Activated T-cell treated with anti-CD3 and anti-CD28 coated beads, Interleukin-2, amount 50 U/mL, for 1 hour (primary cell): ENCODE measurements at regions not wholly inside any gene's neighbourhood (a gene's known extent, or its start where the extent isn't known, plus 50 kb on each side); places are given as distances from the start of the nearest gene placed in this dataset.

Experiments used
- DNase-seq: peaks from one replicate; pipeline ENCODE4 v3.0.0-alpha.2; 2020

DNA sequence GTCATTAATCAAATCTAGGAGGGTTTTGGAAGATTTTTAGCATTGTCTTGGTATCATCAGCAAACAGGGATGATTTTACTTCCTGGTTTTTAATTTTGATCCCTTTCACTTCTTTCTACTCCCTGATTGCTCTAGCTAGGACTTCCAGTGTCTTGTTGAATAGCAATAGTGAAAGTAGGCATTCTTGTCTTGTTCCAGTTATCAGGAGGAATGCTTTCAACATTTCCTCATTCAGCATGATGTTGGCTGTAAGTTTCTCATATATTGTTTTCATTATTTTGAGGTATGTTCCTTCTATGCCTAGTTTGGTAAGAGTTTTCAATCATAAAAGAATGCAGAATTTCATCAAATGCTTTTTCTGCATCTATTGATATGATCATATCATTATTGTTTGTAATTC is 244.2 kb upstream of the CLEC14A start:
- no peak for DNase-seq

DNA sequence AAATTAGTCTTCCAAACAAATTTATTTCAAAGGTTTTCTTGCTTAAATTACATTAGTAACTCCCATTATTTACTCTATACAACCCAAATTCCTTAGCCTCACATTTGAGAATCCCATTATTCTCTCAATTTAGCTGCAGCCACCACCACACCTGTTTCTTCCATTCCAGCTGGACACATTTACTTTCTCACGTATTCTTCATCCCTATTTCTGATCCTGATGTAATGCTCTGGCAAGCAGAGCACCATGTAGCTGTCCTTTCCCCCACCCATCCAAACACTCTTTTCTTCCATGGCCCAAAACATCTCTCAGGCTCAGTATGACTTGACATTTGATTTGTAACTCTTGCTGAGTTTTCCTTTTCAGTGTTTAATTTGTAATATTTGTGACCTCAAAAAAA is 240.2 kb upstream of the CLEC14A start:
- DNase-seq: no peak

DNA sequence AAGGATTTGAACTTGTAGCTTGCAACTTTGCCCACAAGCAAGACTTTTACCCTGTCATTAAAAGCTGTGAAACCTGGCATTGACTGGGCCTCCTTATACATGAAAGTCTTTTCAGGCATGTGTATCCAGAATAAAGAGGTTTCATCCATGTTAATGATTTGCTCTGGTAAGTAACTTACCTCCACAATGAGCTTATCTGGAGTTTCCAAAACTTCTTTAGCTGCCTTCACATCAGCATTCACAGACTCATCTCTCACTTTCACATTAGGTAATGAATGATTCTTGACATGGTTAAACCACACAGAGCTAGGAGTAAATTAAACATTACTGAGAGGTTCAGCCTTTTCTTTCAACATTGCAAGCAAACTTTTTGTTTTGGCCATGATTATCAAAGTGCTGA is 234.4 kb upstream of the CLEC14A start:
- DNase-seq: no peak

DNA sequence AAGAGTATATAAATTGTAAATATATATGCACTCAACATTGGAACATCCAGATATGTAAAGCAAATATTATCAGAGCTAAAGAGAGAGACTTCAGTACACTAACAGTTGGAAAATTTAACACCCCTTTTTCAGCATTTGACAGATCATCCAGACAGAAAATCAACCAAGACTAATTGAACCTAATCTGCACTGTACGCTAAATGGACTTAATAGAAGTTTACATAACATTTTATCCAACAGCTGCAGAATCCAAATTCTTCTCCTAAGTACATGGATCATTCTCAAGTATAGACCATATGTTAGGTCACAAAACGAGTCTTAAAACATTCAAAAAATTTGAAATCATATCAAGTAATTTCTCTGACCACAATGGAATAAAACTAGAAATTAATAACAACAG is 229.1 kb upstream of the CLEC14A start:
- DNase-seq: no peak

DNA sequence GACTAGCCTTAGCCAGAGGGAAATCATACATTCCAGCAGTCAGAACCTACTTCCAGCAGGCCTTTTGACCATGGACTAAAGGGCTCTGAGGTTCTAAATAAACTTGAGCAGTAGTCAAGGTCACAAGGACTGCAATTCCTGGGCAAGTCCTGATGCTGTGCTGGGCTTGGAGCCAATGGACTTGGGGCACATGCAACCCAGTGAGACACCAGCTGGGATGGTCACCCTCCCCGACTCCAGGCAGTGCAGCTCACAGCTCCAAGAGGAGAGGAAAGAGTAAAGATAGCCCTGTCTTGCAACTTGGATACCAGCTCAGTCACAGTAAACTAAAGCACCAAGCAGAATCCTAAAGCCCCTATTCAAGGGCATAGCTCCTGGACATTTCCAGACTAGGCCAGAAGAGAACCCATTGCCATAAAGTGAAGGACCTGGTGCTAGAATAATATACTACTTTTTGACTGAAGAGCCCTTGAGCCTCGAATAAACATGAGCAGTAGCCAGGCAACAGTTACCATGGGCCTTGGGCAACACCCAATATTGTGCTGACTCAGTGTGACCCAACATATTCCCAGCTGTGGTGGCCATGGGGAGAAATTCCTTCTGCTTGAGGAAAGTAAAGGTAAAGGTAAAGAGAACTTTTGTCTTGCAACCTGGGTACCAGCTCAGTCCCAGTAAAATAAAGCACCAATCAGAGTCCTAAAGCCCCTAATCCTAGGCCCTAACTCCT is 226.2 kb upstream of the CLEC14A start:
- no peak for DNase-seq

DNA sequence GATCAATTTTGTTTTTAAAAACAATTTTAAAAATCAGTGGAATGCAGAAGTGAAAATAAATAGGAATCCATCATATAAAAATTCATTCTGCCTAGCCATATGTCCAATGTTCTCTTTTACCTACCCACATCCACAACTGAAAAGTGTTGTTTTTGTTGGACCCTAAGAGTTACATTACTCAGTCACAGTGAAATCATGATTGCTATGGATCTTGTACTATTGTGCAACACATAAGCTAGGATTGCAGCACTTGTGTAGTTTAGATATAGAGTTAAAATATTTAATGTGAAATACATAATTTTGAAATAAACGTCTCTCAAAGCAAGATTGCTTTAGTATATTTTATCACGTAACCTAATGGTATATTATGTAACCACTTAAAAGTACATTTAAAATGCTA is 213.3 kb upstream of the CLEC14A start:
- no peak for DNase-seq

DNA sequence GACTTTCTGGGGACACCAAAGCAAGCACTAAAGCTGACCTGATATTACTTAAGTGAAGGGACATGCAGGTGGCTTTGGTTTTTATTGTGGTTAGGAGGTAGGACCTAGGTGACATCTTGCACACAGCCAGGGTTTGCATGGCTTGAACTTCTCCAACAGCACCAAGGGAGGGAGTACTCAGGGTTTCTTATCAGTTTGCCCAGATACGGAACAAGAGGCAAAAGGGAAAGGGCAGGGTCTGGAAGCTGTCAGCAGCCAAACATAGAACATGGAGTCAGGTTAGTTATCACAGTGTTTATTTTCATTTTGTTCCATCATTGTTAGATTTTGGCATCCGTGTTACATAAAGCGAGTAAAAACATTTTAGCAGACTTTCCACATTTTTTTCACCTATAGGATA is 186.3 kb upstream of the CLEC14A start:
- no peak for DNase-seq

DNA sequence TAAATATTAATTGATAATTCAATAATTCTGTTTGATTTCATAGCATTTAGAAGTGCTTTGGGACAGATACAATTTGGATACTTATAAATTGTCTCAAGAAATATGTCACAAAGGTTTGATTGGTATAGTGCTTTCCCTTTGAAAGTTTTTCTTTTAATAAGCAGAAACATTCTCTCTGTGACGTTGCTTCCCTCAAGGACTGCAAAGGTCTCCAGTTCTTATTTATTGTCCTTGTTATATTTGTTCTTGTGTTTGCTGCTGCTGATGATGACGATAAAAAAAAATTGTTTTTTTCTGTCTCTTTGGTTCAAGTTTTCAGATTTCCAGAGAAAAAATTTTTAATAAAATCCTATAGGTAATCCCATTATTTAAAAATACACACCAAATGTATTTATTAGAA is 176.3 kb upstream of the CLEC14A start:
- DNase-seq: no peak

DNA sequence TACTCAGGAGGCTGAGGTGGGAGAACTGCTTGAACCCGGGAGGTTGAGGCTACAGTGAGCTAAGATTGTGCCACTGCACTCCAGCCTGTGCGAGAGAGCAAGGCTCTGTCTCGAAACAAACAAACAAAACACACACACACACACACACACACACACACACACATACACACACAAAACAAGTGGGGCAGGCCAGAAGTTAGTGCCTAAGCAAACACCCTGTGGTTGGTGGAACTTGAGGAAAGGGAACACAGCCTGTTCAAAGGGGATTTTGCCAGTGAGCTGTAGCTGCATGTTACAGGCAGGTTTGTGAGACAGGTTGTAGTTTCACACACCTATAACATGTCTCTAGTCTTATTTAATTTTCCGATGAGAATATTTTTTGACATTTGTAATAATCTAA is 175.3 kb upstream of the CLEC14A start:
- no peak for DNase-seq

DNA sequence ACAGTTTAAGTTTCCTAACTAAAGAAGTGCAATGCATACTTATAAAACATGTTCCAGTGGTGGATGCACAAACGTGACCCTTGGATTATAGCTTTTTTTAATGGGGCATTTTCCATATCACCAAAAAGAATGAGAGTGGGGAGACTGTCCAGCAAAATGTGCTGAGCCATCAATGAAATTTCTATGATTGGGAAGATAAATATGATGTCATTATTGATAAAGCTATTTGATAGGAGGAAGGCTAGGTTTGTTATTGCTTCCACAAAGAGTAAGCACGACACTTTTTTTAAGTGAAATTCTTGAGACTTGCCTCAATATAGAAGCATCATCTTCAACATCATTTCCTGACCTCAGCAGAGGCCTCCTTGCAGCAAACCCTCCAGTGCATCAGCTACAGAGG is 174.6 kb upstream of the CLEC14A start:
- DNase-seq: no peak

DNA sequence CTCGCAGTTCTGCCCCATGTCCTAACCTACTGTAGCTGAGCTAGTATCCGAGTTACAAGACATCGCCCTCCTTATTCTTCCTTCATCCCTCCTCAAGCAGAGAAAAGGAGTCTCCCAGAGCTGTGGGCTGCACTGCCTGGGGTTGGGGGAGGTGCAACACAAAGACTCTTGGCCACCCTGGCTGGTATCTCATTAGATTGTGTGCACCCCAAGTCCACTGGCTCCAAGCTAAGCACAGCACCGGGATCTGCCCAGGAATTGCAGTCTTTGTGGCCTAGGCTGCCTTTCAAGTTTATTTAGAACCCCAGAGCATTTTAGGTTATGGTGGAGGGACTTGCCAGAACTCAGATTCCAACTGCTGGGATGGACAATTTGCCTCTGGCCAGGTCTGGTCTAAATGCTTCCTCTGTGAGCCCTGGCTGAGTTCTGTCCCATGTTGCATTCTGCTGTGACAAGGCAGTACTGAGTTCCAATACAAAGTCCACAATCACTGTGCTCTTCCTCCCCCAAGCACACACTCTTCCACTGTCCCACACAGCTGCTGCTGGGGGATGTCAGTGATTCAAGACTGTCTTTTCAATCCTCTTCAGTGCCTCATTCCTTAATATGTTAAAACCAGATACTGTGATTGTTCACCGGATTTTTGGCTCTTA is 169.6 kb upstream of the CLEC14A start:
- DNase-seq: no peak

DNA sequence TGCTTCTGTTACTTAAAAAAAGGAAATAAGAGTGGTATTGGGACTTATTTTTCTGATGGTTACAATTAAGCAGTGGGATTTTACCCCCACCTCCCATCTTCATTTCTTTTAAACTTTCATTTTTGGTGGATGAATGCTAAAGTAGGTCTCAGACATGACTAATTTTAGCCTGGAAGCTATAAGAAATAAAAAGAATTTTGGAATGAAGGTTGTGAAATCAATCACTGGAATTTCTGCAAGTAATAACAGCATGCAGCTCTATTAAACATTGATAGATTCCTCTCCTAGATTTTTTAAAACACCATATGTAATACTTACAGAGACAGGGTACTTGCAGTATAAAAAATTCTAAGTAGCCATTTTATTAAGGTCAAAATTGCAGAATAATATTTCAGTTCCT is 164.2 kb upstream of the CLEC14A start:
- no peak for DNase-seq

DNA sequence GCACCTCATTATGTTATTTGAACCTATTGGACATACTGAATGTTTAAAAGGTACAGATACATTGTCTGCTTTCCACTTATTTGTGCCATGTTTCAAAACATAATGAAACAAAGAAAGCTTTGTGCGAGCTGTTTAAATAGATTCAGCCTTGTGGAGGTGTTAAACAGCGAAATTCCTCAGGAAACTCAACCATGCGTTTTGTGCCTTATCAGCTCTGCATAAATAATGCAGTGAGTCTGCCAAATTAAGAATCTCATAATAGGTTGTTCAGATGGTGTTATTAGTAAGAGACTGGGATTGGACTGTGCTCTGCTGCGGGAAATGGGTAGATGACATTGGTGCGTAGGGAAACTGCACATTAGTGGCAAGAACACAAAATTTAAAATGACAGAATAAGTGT is 163.7 kb upstream of the CLEC14A start:
- no peak for DNase-seq

DNA sequence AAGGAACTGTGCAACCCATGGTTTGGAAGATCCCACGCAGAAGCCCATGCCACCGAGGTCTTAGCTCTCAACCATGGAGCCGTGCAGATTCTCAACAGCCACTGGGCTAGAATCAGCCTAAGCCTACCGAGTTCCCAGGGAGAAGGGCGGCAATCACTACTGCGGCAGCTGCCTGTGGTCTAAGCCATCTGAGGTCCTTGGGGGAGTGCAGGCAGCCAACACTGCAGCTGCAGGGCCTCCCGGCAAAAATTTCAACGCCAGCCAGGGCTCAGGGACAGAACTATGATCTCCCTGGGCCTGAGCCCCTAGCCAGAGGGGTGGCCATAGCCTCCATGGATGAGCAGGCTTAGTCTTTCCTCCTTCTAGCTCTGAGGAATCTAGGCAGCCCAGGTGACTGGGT is 156.8 kb upstream of the CLEC14A start:
- DNase-seq: no peak

DNA sequence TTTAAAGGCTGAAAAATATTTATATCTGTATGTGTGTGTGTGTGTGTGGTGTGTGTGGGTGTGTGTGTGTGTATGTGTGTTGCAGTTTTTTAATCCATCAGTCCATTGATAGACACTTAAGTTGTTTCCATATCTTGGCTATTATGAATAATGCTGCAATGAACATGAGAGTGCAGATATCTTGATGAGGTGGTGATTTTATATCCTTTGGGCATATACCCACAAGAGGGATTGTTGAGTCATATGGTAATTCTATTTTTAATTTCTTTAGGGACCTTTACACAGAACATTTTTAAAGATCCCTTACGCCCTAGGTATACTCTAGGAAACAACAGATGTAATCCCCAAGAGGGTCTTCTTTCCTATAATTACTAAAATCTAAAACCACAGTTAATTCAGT is 154.5 kb upstream of the CLEC14A start:
- no peak for DNase-seq

DNA sequence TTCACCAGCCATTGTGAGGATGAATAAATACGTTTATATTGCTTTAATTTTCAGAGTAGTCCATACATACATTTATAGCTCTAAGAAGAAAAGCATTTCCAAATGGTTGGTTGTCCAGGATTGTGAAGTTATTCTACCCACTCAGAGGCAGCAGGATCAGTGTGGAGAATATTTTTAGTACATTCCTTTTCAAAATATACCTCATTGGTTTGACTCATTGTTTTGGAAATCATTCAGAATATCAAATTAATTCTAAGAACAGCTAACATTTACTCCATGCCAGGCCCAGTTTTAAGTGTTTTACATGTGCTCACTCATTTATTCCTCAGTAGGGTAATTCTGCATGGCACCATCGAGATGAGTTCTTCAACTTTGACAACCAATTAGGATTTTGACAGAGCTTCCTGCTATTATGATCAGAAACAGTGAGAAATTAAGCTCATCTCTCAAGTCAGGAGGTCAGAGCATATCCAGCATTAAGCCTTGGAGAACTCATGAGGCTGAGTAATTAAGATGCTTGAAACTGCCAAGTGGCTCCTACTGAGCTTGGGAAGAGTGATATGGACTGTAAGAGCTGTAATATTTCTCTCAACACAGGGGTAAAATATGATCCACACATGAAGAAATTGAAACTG is 153.3 kb upstream of the CLEC14A start:
- no peak for DNase-seq

DNA sequence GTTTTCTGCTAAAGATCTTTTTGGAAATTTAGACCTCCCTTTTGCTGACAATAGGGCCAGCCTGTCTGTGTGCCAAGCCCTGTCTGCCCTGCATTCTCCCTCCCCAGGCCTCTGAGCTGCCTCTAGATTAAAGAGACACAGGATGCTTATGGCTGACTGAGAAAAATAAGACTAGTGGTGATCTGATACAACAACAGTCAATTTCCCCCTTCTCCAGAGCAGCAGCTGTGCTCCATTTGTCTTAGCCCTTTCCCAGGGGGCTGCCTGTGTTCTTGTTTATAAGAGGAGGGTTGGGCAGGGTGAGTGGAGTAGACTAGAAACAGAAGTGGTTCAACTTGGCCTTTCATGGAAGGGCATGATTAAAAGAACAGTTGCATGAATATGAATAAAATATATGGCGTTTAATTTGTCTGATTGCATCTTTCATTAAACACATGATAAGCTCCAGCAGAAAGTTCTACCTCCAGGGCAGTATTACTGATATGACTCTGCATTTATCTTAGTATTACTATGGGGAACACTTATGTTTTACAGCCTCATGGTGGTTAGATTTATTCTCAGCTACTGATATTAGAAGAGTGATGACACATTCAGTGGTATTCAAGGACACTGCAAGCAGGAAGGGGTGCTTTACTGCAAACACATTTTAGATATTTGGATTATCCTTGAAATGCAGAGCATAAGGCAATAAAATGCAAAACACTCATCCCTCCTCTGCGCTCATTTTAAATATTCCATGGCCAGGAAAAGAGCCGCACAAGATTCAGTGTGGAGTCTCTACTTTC is 150.2 kb upstream of the CLEC14A start:
- DNase-seq: no peak

DNA sequence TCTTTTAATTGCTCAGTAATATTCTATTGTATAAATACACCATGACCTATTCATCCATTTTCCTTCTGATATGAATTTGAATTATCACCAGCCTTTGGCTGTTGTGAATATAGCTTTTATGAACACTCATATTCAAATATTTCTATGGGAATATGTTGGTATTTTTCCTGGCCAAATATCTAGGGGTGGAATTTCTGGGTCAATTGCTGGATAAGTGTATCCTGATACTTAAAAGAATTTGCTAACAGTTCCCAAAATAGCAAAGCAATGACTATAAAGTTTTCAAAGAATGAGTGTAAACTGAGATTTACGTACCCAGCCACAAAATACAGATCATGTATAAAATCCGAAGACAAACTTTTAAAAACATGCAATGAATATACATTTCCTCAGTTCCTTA is 148.7 kb upstream of the CLEC14A start:
- no peak for DNase-seq

DNA sequence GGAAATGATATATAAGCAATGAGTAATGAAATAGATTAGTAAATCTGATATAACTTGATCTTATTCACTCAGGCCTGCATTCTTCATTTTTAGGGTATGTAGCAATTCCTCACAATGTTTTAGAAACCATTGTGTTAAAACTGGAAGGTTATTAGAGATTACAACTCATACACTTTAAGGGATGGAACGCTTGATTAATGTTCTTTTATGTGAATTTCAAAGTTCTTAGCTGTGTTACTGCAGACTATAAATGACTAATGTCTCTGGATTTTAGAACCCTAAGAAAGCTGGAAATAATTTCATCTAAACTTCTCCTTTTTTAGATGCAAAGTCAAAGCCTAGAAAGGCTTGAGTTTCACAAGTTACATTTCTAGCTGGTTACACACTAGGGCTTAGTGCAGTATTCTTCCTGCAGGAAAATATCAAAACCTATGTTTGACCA is 148.2 kb upstream of the CLEC14A start:
- DNase-seq: no peak

DNA sequence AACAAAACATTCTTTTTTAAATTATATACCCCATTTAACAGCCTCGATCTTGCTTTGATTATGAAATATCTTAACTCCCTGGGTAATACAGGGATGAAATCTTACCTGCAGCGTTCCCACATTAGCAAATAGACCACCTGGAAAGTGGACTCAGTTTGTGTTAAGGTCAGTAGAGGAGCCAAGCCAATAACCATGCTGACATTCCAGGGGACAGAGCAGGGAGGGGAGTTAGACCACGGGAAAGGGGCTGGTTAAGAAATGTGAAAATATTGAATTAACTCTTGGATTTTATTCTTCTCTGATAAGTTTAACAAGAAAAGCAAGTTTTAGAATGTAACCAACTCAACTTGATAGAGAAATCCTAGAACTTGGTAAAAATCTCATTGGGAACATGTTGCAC is 144.9 kb upstream of the CLEC14A start:
- no peak for DNase-seq

DNA sequence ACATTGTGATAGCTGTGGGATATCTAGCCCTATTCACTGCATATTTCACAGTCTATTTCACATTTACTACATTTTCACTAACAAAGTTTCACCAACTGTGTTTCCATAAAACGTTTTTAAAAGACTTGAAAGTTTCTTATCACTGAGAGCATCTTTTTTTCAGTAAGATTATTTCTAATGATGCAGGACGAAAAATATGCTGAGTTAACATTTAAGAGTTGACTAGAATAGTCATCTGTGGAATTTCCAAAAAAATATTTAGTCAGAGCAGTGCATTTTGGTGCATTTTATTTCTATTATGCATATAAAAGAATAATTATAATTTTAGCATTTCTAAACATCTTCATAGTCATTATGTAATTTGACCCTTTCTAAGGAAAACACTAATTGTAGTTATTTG is 143.8 kb upstream of the CLEC14A start:
- no peak for DNase-seq

DNA sequence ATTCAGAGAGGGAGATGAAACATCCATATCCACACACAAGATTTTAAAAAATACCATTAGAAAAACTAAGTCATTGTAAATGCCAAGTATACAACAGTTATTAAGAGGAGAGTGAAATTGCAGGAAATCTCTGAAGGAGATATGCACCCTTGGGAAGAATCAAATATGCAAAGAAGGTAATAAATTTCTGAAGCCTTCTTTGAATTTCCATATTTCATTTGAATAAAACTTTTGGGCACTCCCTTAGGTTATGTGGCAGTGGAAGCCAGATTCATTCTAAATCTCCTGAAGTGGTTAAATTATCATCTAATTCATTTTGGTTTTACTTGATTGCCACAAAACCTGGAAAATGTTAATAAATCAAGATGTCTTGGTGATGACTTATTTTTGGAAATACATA is 138.9 kb upstream of the CLEC14A start:
- DNase-seq: no peak

DNA sequence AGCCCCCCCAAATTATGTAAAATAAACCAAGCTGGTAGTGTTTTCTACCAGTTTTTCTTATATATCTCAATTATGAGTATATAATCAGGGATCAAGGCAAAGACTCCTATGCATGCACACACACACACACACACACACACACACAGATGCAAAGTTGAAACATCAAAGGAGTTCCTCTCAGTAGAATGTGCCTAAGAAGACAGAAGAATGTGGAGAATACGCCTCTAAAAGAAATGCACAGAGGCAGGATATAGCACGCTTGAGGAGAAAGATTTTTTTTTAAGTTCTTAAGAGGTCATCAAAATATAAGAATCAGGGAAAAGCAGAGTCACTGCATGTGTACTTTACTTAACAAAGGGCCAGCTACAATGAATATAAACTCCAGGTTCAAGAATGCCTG is 138.2 kb upstream of the CLEC14A start:
- no peak for DNase-seq

DNA sequence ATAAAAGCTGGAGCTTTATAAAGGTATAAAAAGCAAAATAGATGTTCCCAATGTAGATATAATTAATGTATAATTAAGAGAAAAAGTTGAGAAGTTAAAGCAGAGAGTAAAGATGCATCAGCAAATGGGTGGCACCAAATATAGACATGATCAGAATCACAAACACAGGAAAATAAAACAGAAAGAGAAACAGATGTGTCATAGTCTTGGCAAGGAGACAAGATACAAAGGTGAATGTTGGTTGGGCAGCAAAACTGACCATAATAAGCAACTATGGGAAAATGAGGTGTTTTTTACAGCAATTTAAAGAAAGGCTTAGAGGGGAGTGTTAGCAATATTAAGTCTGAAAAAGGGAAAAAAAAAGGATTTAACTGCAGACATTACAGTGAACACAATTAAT is 135.4 kb upstream of the CLEC14A start:
- no peak for DNase-seq
